ENCODE measurements at regions not wholly inside any gene's neighbourhood (a gene's known extent, or its start where the extent isn't known, plus 50 kb on each side); places are given as distances from the start of the nearest gene placed in this dataset.

- TF ChIP-seq YY1 (IDR thresholded peaks at IDR 0.05; ENCODE audit: low read depth) = no peak
- no peak for TF ChIP-seq MAX (IDR thresholded peaks at IDR 0.05; ENCODE audit: low read depth)
- no peak for TF ChIP-seq SMC3 (IDR thresholded peaks at IDR 0.05; ENCODE audit: low read depth, low read length)
- no peak for TF ChIP-seq CTCF (IDR thresholded peaks at IDR 0.05)
Measured at GRCh38 chr7:125661-126060, 66.7 kb upstream of the FAM20C start.
